Endometrium (tissue), 2 donors: ENCODE measurements at regions not wholly inside any gene's neighbourhood (a gene's known extent, or its start where the extent isn't known, plus 50 kb on each side); places are given as distances from the start of the nearest gene placed in this dataset.

Experiments used
- FAIRE-seq: peaks from 2 replicates; lab custom pipeline; 2012; peaks lifted over from hg19 to GRCh38; lab: Jason Lieb, UNC
- donor health status: control.
- donor health status: control.

GRCh38 chr14:29278301-29279263, 512.0 kb downstream of the FOXG1 start:
- FAIRE-seq = no peak

GRCh38 chr14:29282169-29282568, 515.6 kb downstream of the FOXG1 start:
- FAIRE-seq = no peak

GRCh38 chr14:29290441-29290840, 523.9 kb downstream of the FOXG1 start:
- FAIRE-seq = no peak

GRCh38 chr14:29299372-29299771, 532.8 kb downstream of the FOXG1 start:
- no peak for FAIRE-seq

- FAIRE-seq = no peak
These were observed 535.0 kb downstream of the FOXG1 start for GRCh38 chr14:29301571-29301970.

GRCh38 chr14:29310210-29310609, 543.6 kb downstream of the FOXG1 start:
- FAIRE-seq = no peak

- FAIRE-seq = no peak
These were observed 544.2 kb downstream of the FOXG1 start for GRCh38 chr14:29310757-29311156.

GRCh38 chr14:29311983-29312382, 545.4 kb downstream of the FOXG1 start:
- no peak for FAIRE-seq

- no peak for FAIRE-seq
These were observed 550.3 kb downstream of the FOXG1 start for GRCh38 chr14:29316936-29317335.

GRCh38 chr14:29317423-29317822, 550.8 kb downstream of the FOXG1 start:
- FAIRE-seq = no peak

GRCh38 chr14:29320286-29320685, 553.7 kb downstream of the FOXG1 start:
- no peak for FAIRE-seq

- no peak for FAIRE-seq
These were observed 555.1 kb downstream of the FOXG1 start for GRCh38 chr14:29321646-29322045.

GRCh38 chr14:29339494-29340172, 573.0 kb downstream of the FOXG1 start:
- FAIRE-seq = no peak

- FAIRE-seq = no peak
These were observed 579.1 kb downstream of the PRKD1 start for GRCh38 chr14:29348504-29348903.

GRCh38 chr14:29350496-29350895, 577.2 kb downstream of the PRKD1 start:
- no peak for FAIRE-seq

- no peak for FAIRE-seq
These were observed 575.5 kb downstream of the PRKD1 start for GRCh38 chr14:29351996-29352705.

GRCh38 chr14:29352706-29353080, 575.0 kb downstream of the PRKD1 start:
- no peak for FAIRE-seq

- FAIRE-seq = no peak
These were observed 574.1 kb downstream of the PRKD1 start for GRCh38 chr14:29353513-29353912.

GRCh38 chr14:29354486-29354885, 573.2 kb downstream of the PRKD1 start:
- no peak for FAIRE-seq

GRCh38 chr14:29355331-29355730, 572.3 kb downstream of the PRKD1 start:
- no peak for FAIRE-seq

- FAIRE-seq = no peak
These were observed 571.8 kb downstream of the PRKD1 start for GRCh38 chr14:29355846-29356245.

- no peak for FAIRE-seq
These were observed 567.0 kb downstream of the PRKD1 start for GRCh38 chr14:29360656-29361055.

GRCh38 chr14:29370024-29370423, 557.6 kb downstream of the PRKD1 start:
- no peak for FAIRE-seq
